ENCODE measurements at regions not wholly inside any gene's neighbourhood (a gene's known extent, or its start where the extent isn't known, plus 50 kb on each side); places are given as distances from the start of the nearest gene placed in this dataset.

DNA sequence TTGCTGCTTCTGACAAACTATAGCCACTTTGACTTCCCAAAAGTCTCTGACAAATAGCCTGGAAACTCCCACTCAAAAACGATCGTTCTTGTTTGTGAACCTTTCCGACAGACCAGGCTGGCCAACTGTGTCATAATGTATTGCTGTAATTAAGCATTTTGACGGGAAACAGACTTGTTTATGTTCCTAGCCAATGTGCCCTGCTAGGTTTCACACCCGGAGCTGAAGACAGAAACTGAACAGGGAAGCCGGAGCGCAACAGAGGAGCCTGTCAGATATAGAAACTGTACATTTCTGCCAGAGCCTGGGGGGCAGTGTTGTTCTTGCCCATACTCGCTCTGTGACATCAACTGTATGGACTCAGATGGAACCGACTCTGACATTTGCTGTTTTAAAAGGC lies 55.3 kb upstream of the C7orf33 start:
- peak; percentile 36 for DNase-seq (ENCODE audit: unreplicated experiment)
- Mint-ChIP-seq H3K9me3 (ENCODE audit: unreplicated experiment) (no peaks in the 10 kb centered on the region), H3K27ac (ENCODE audit: low read depth, unreplicated experiment) (no peak overlapping the region), H3K4me3 (ENCODE audit: unreplicated experiment) (no peak overlapping the region), H3K4me1 (ENCODE audit: insufficient read depth, unreplicated experiment) (no peaks in the 10 kb centered on the region), H3K36me3 (ENCODE audit: insufficient read depth, unreplicated experiment) (peaks cover 4% of the 10 kb centered on the region), H3K27me3 (ENCODE audit: insufficient read depth, unreplicated experiment) (peaks cover 16% of the 10 kb centered on the region)
- CTCF ChIA-PET, result interaction anchor here (1.3 kb wide), 1 partner anchor 8 kb away, joined by 6 read pairs; no protein-coding TSS in a partner anchor
- intact Hi-C loops (cut with micrococcal nuclease), result no loop called here
- POLR2A ChIA-PET, result no interaction called here
- BruUV-seq (replicated peaks), result no TSS peak
- TF ChIP-seq, protein P1, sequence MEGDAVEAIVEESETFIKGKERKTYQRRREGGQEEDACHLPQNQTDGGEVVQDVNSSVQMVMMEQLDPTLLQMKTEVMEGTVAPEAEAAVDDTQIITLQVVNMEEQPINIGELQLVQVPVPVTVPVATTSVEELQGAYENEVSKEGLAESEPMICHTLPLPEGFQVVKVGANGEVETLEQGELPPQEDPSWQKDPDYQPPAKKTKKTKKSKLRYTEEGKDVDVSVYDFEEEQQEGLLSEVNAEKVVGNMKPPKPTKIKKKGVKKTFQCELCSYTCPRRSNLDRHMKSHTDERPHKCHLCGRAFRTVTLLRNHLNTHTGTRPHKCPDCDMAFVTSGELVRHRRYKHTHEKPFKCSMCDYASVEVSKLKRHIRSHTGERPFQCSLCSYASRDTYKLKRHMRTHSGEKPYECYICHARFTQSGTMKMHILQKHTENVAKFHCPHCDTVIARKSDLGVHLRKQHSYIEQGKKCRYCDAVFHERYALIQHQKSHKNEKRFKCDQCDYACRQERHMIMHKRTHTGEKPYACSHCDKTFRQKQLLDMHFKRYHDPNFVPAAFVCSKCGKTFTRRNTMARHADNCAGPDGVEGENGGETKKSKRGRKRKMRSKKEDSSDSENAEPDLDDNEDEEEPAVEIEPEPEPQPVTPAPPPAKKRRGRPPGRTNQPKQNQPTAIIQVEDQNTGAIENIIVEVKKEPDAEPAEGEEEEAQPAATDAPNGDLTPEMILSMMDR (IDR thresholded peaks at IDR 0.05; ENCODE audit: unreplicated experiment), result no peak

DNA sequence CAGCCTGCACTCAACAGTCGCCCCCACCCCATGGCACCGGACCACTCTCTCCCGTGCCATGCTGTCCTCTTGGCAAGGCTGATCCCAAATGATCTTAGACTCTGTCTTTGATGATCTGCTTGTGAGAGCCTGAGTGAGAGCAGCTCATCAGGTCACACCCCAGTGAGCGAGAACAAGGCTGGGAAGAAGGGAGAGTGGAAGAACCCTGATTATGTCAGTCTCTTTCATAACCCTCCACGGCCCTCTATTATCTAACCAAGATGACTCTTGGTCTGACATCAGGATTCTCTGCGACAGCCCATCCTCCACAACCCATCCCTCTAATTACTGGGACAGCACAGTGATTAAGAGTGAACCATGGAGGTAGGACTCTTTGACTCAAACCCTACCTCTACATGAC lies 53.1 kb upstream of the C7orf33 start:
- no peaks in the 10 kb centered on the region for H3K36me3 Mint-ChIP-seq (ENCODE audit: insufficient read depth, unreplicated experiment)
- POLR2A ChIA-PET, result no interaction called here
- CTCF ChIA-PET, result no interaction called here
- no peaks in the 10 kb centered on the region for H3K4me1 Mint-ChIP-seq (ENCODE audit: insufficient read depth, unreplicated experiment)
- H3K4me3 Mint-ChIP-seq (ENCODE audit: unreplicated experiment), result no peak overlapping the region
- TF ChIP-seq, protein P1 (IDR thresholded peaks at IDR 0.05; ENCODE audit: unreplicated experiment), result no peak
- no peak overlapping the region for H3K27ac Mint-ChIP-seq (ENCODE audit: low read depth, unreplicated experiment)
- H3K27me3 Mint-ChIP-seq (ENCODE audit: insufficient read depth, unreplicated experiment), result no peaks in the 10 kb centered on the region
- no peaks in the 10 kb centered on the region for H3K9me3 Mint-ChIP-seq (ENCODE audit: unreplicated experiment)
- no TSS peak for BruUV-seq (replicated peaks)
- DNase-seq (ENCODE audit: unreplicated experiment), result no peak
- intact Hi-C loops (cut with micrococcal nuclease), result no loop called here

DNA sequence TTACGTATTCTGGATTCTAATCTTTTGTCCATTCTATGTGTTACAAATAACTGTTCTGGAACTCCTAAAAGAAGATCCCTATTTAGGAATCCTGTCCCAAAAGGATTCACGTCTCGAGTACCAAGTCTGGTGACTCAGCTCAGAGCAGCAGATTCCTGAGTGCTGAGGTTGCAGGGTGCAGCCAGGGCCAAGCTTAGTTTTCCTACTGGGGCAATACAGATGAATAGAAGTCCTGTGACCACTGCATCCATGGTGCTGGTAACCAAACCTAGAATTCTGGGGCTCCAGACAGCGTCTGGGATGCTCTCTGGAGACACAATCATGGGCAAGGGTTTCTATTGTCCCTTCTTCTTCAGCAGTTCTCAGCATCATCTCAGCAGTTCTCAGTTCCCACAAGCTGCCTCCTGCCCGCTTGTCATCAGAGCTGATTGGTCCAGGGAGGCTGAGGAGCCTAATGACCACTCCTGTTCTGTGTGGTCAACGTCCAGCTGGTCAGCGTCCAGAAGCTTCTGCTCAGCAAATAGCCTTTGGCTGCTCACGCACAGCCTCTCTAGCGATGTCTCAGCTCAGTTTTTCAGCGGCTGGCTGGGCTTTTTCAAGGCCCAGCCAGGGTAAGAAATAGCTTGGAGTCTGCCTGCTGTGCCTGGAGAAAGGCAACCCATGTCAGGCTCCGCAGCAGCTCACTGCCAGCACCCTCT lies 50.4 kb upstream of the C7orf33 start:
- Mint-ChIP-seq H3K9me3 (ENCODE audit: unreplicated experiment) (no peaks in the 10 kb centered on the region), H3K4me1 (ENCODE audit: insufficient read depth, unreplicated experiment) (no peaks in the 10 kb centered on the region), H3K27me3 (ENCODE audit: insufficient read depth, unreplicated experiment) (no peaks in the 10 kb centered on the region), H3K4me3 (ENCODE audit: unreplicated experiment) (no peak overlapping the region), H3K36me3 (ENCODE audit: insufficient read depth, unreplicated experiment) (no peaks in the 10 kb centered on the region), H3K27ac (ENCODE audit: low read depth, unreplicated experiment) (no peak overlapping the region)
- TF ChIP-seq, protein P1 (IDR thresholded peaks at IDR 0.05; ENCODE audit: unreplicated experiment), result no peak
- CTCF ChIA-PET, result interaction anchor here (0.6 to 1.1 kb wide), 6 partner anchors 13 to 1260 kb away, joined by 3 to 4 read pairs (median 3); no protein-coding TSS in a partner anchor
- POLR2A ChIA-PET, result interaction anchor here (0.8 to 1.4 kb wide), 2 partner anchors 24 to 159 kb away, joined by 4 to 7 read pairs; partner anchors contain the start of gene CUL1
- intact Hi-C loops (cut with micrococcal nuclease), result no loop called here
- DNase-seq (ENCODE audit: unreplicated experiment), result peak; percentile 34
- BruUV-seq (replicated peaks), result no TSS peak
